HUES64 (cell line): ENCODE measurements at regions not wholly inside any gene's neighbourhood (a gene's known extent, or its start where the extent isn't known, plus 50 kb on each side); places are given as distances from the start of the nearest gene placed in this dataset.

Experiments
- H3K27ac ChIP-seq: 2 replicates; pipeline ENCODE4 v1.7.0; 2013; ENCODE audit warnings: low read depth, low read length, inconsistent platforms
- H3K27me3 ChIP-seq: 2 replicates; pipeline ENCODE4 v1.6.1; 2013; ENCODE audit warnings: mild to moderate bottlenecking, low read length; ENCODE audit not compliant: insufficient read depth
- H3K36me3 ChIP-seq: 2 replicates; pipeline ENCODE4 v1.6.1; 2013; ENCODE audit warnings: mild to moderate bottlenecking, low read length; ENCODE audit not compliant: insufficient read depth
- H3K4me1 ChIP-seq: 2 replicates; pipeline ENCODE4 v1.6.1; 2013; ENCODE audit warnings: mild to moderate bottlenecking, low read length, moderate library complexity; ENCODE audit not compliant: insufficient read depth
- H3K4me3 ChIP-seq: 2 replicates; pipeline ENCODE4 v1.5.1; 2013; ENCODE audit warnings: mild to moderate bottlenecking, low read length, moderate library complexity
- H3K9ac ChIP-seq: 2 replicates; pipeline ENCODE4 v1.6.1; 2013; ENCODE audit warnings: mild to moderate bottlenecking, low read depth, low read length
- H3K9me3 ChIP-seq: 2 replicates; pipeline ENCODE4 v1.6.1; 2013; ENCODE audit warnings: low read depth, low read length; ENCODE audit not compliant: insufficient read depth
- WGBS: fragments of 150-250, 120-280 bp; methylation state at CpG from one replicate; pipeline ENCODE4 v1.1.7; 2013; ENCODE audit warnings: missing lambda C conversion rate; 5-methylcytosine and 5-hydroxymethylcytosine counted together

- H3K4me1 ChIP-seq = peaks cover 1% of the 10 kb centered on the region; the same call in 1 of the 2 replicates
- H3K27me3 ChIP-seq = no peaks in the 10 kb centered on the region
- 68% methylated on average over 23 of the region's 23 CpGs for WGBS
- no peak overlapping the region for H3K4me3 ChIP-seq
- H3K36me3 ChIP-seq = no peaks in the 10 kb centered on the region
- H3K9ac ChIP-seq = no peak overlapping the region
- no peaks in the 10 kb centered on the region for H3K9me3 ChIP-seq
- no peak overlapping the region for H3K27ac ChIP-seq
Measured at GRCh38 chr16:87127061-87127765, 190.0 kb downstream of the C16orf95 start.

- no peaks in the 10 kb centered on the region for H3K27me3 ChIP-seq
- H3K9ac ChIP-seq = no peak overlapping the region
- H3K36me3 ChIP-seq = no peaks in the 10 kb centered on the region
- no peak overlapping the region for H3K27ac ChIP-seq
- 95% methylated on average over 6 of the region's 6 CpGs for WGBS
- H3K4me1 ChIP-seq = peaks cover 4% of the 10 kb centered on the region; the same call in 1 of the 2 replicates
- H3K9me3 ChIP-seq = no peaks in the 10 kb centered on the region
- no peak overlapping the region for H3K4me3 ChIP-seq
Measured at GRCh38 chr16:87127766-87128147, 189.4 kb downstream of the C16orf95 start.

GRCh38 chr16:87129771-87130170, 187.4 kb downstream of the C16orf95 start:
- Histone ChIP-seq H3K4me1 (peaks cover 4% of the 10 kb centered on the region; the same call in 1 of the 2 replicates), H3K9ac (no peak overlapping the region), H3K4me3 (no peak overlapping the region), H3K27me3 (no peaks in the 10 kb centered on the region), H3K27ac (no peak overlapping the region), H3K9me3 (no peaks in the 10 kb centered on the region), H3K36me3 (no peaks in the 10 kb centered on the region)
- WGBS = 72% methylated on average over 4 of the region's 4 CpGs

GRCh38 chr16:87131061-87131995, 185.9 kb downstream of the C16orf95 start:
- Histone ChIP-seq H3K36me3 (no peaks in the 10 kb centered on the region), H3K9ac (no peak overlapping the region), H3K27ac (no peak overlapping the region), H3K4me1 (peaks cover 4% of the 10 kb centered on the region; the same call in 1 of the 2 replicates), H3K4me3 (no peak overlapping the region), H3K9me3 (no peaks in the 10 kb centered on the region), H3K27me3 (no peaks in the 10 kb centered on the region)
- 78% methylated on average over 16 of the region's 16 CpGs for WGBS

- H3K9me3 ChIP-seq = no peaks in the 10 kb centered on the region
- H3K4me1 ChIP-seq = peaks cover 4% of the 10 kb centered on the region; the same call in 1 of the 2 replicates
- no peak overlapping the region for H3K9ac ChIP-seq
- H3K27ac ChIP-seq = no peak overlapping the region
- no peak overlapping the region for H3K4me3 ChIP-seq
- no peaks in the 10 kb centered on the region for H3K27me3 ChIP-seq
- no peaks in the 10 kb centered on the region for H3K36me3 ChIP-seq
- WGBS = 84% methylated on average over 6 of the region's 6 CpGs
Measured at GRCh38 chr16:87131996-87132345, 185.2 kb downstream of the C16orf95 start.

- peaks cover 4% of the 10 kb centered on the region; the same call in 1 of the 2 replicates for H3K4me1 ChIP-seq
- H3K27ac ChIP-seq = no peak overlapping the region
- peak overlapping the region; percentile 4; the same call in 1 of the 2 replicates for H3K9ac ChIP-seq
- H3K36me3 ChIP-seq = no peaks in the 10 kb centered on the region
- H3K9me3 ChIP-seq = no peaks in the 10 kb centered on the region
- 73% methylated on average over 20 of the region's 20 CpGs for WGBS
- H3K4me3 ChIP-seq = no peak overlapping the region
- no peaks in the 10 kb centered on the region for H3K27me3 ChIP-seq
Measured at GRCh38 chr16:87132361-87133014, 184.7 kb downstream of the C16orf95 start.

- H3K36me3 ChIP-seq = no peaks in the 10 kb centered on the region
- no peaks in the 10 kb centered on the region for H3K27me3 ChIP-seq
- no peak overlapping the region; the same call in 1 of the 2 replicates for H3K9ac ChIP-seq
- H3K4me1 ChIP-seq = peaks cover 4% of the 10 kb centered on the region; the same call in 1 of the 2 replicates
- H3K4me3 ChIP-seq = no peak overlapping the region
- no peak overlapping the region for H3K27ac ChIP-seq
- 93% methylated on average over 21 of the region's 21 CpGs for WGBS
- H3K9me3 ChIP-seq = no peaks in the 10 kb centered on the region
Measured at GRCh38 chr16:87133112-87133850, 183.9 kb downstream of the C16orf95 start.

GRCh38 chr16:87133966-87134627, 183.1 kb downstream of the C16orf95 start:
- Histone ChIP-seq H3K4me1 (peaks cover 4% of the 10 kb centered on the region; the same call in 1 of the 2 replicates), H3K9me3 (no peaks in the 10 kb centered on the region), H3K36me3 (no peaks in the 10 kb centered on the region), H3K4me3 (no peak overlapping the region), H3K27me3 (no peaks in the 10 kb centered on the region), H3K27ac (no peak overlapping the region), H3K9ac (no peak overlapping the region)
- 93% methylated on average over 17 of the region's 17 CpGs for WGBS

- WGBS = 92% methylated on average over 7 of the region's 7 CpGs
Measured at GRCh38 chr16:87134628-87134995, 182.6 kb downstream of the C16orf95 start.

More at GRCh38 chr16:87134628-87134995, 182.6 kb downstream of the C16orf95 start:
- Histone ChIP-seq H3K36me3 (no peaks in the 10 kb centered on the region), H3K4me1 (peaks cover 4% of the 10 kb centered on the region; the same call in 1 of the 2 replicates), H3K9ac (no peak overlapping the region), H3K27me3 (no peaks in the 10 kb centered on the region), H3K9me3 (no peaks in the 10 kb centered on the region), H3K27ac (no peak overlapping the region), H3K4me3 (no peak overlapping the region)
